ENCODE measurements at regions not wholly inside any gene's neighbourhood (a gene's known extent, or its start where the extent isn't known, plus 50 kb on each side); places are given as distances from the start of the nearest gene placed in this dataset.

GRCh38 chr2:220215785-220216184, 588.4 kb downstream of the SLC4A3 start:
- TF ChIP-seq, protein P1, sequence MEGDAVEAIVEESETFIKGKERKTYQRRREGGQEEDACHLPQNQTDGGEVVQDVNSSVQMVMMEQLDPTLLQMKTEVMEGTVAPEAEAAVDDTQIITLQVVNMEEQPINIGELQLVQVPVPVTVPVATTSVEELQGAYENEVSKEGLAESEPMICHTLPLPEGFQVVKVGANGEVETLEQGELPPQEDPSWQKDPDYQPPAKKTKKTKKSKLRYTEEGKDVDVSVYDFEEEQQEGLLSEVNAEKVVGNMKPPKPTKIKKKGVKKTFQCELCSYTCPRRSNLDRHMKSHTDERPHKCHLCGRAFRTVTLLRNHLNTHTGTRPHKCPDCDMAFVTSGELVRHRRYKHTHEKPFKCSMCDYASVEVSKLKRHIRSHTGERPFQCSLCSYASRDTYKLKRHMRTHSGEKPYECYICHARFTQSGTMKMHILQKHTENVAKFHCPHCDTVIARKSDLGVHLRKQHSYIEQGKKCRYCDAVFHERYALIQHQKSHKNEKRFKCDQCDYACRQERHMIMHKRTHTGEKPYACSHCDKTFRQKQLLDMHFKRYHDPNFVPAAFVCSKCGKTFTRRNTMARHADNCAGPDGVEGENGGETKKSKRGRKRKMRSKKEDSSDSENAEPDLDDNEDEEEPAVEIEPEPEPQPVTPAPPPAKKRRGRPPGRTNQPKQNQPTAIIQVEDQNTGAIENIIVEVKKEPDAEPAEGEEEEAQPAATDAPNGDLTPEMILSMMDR (IDR thresholded peaks at IDR 0.05), result no peak
- H3K27ac ChIP-seq, result no peak overlapping the region
- no peaks in the 10 kb centered on the region for H3K27me3 ChIP-seq
- no peaks in the 10 kb centered on the region for H3K36me3 ChIP-seq
- H3K4me1 ChIP-seq, result no peaks in the 10 kb centered on the region
- H3K4me3 ChIP-seq, result no peak overlapping the region
- no peak for DNase-seq (ENCODE audit: low spot score in 2 of 2)
- intact Hi-C loops (cut with DNase I), result no loop called here
- H3K9me3 ChIP-seq, result no peaks in the 10 kb centered on the region

GRCh38 chr2:220219371-220219770, 591.9 kb downstream of the SLC4A3 start:
- Histone ChIP-seq H3K9me3 (no peaks in the 10 kb centered on the region), H3K4me1 (no peaks in the 10 kb centered on the region), H3K4me3 (no peak overlapping the region), H3K36me3 (no peaks in the 10 kb centered on the region), H3K27me3 (no peaks in the 10 kb centered on the region), H3K27ac (no peak overlapping the region)
- intact Hi-C loops (cut with DNase I), result no loop called here
- TF ChIP-seq, protein P1 (IDR thresholded peaks at IDR 0.05), result no peak
- no peak for DNase-seq (ENCODE audit: low spot score in 2 of 2)

- Histone ChIP-seq H3K9me3 (no peaks in the 10 kb centered on the region), H3K27ac (no peak overlapping the region), H3K27me3 (no peaks in the 10 kb centered on the region), H3K4me1 (no peaks in the 10 kb centered on the region), H3K4me3 (no peak overlapping the region), H3K36me3 (no peaks in the 10 kb centered on the region)
- no peak for DNase-seq (ENCODE audit: low spot score in 2 of 2)
- TF ChIP-seq, protein P1 (IDR thresholded peaks at IDR 0.05), result no peak
- intact Hi-C loops (cut with DNase I), result no loop called here
Observed at GRCh38 chr2:220220009-220220408, 592.6 kb downstream of the SLC4A3 start.

GRCh38 chr2:220221992-220222391, 594.6 kb downstream of the SLC4A3 start:
- Histone ChIP-seq H3K36me3 (no peaks in the 10 kb centered on the region), H3K4me1 (no peaks in the 10 kb centered on the region), H3K27me3 (no peaks in the 10 kb centered on the region), H3K9me3 (no peaks in the 10 kb centered on the region), H3K27ac (no peak overlapping the region), H3K4me3 (no peak overlapping the region)
- intact Hi-C loops (cut with DNase I), result no loop called here
- no peak for DNase-seq (ENCODE audit: low spot score in 2 of 2)
- TF ChIP-seq, protein P1 (IDR thresholded peaks at IDR 0.05), result no peak

DNA sequence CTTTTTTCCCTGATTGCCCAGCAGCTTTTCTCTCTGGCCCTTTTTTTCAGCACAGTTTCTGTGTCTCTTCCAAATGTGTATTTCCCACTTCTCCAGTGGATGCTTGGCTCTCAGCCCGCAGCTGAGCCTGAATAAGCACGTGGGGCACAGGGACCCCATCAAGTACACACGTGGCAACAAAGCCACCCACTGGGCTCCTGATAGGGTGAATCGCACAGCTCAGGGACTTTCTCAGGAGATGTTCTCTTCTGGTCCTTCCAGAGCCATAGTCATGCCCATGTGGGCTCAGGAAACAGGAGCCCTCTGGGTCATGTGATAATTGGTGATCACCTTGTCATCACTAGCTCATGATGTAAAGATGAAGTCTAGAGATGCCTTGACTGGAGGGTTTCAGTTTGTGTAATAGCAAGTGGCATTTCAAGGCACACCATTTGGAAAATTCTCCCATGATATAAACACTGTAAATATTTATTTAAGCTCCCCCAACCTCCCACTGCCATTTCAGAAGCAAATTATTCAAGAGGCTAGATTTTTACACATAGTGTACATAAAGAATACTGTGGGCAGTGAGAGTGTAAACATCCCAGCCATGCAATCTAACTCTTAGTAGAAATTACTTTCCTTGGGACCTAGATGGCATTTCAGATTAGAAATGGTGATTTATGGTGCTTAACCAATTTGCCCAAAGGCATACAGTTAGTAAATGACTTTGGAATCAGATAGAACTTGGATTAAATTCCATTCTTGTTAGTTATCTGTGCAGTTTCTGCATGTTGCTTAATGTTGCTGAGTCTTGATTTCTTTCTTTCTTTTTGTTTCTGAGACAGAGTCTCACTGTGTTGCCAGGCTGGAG, 597.5 kb downstream of the SLC4A3 start:
- Histone ChIP-seq H3K4me1 (no peaks in the 10 kb centered on the region), H3K27ac (no peak overlapping the region), H3K9me3 (no peaks in the 10 kb centered on the region), H3K36me3 (no peaks in the 10 kb centered on the region), H3K4me3 (no peak overlapping the region), H3K27me3 (no peaks in the 10 kb centered on the region)
- DNase-seq (ENCODE audit: low spot score in 2 of 2), result no peak
- TF ChIP-seq, protein P1 (IDR thresholded peaks at IDR 0.05), result no peak
- intact Hi-C loops (cut with DNase I), result no loop called here

Measured in ascending aorta (tissue), 2 donors.